A549 (cell line): ENCODE measurements at regions not wholly inside any gene's neighbourhood (a gene's known extent, or its start where the extent isn't known, plus 50 kb on each side); places are given as distances from the start of the nearest gene placed in this dataset.
A peak's percentile ranks its signal among the peaks of the same experiment; 100 is the strongest.

Source experiments
- ATAC-seq, 2 experiments: fragments of 200-7000 bp in 1 of 2; fragments of >200 bp in 1 of 2; cut with Nextera tagmentation in 1 of 2; cut with Tn5 transposase in 1 of 2; 3 replicates each; pipeline versions ENCODE4 v1.8.0 to v1.9.1; 2018 to 2020; ENCODE audit warnings: mild to moderate bottlenecking in 1 of 2, moderate library complexity in 1 of 2
- CTCF ChIA-PET: fragments of 300-600 bp; sonication (Branson Sonifier 250); formaldehyde crosslinking; extraction: SDS; loops from one replicate; lab custom pipeline; 2021; ENCODE audit warnings: antibody characterized with exemption, inconsistent platforms; lab: Yijun Ruan, JAX
- POLR2A ChIA-PET: fragments of 350-600 bp; formaldehyde crosslinking; extraction: SDS; loops from one replicate; lab custom pipeline; 2021; ENCODE audit warnings: antibody characterized with exemption, inconsistent platforms; lab: Yijun Ruan, JAX
- DNase-seq, 2 experiments: peaks; one replicate each; pipeline versions ENCODE4 v3.0.0 to v3.0.0-alpha.2; 2011 to 2016; ENCODE audit warnings: low read depth in 1 of 2, low spot score in 1 of 2
- FAIRE-seq: peaks from 2 replicates; lab custom pipeline; 2011; peaks lifted over from hg19 to GRCh38; lab: Jason Lieb, UNC
- H3K27ac ChIP-seq, 2 experiments: fragments of >200 bp; sonication (Bioruptor Twin); formaldehyde crosslinking; 3 replicates each; pipeline ENCODE4 v1.5.1; 2016 to 2017
- H3K4me1 ChIP-seq: fragments of >200 bp; sonication (Bioruptor Twin); formaldehyde crosslinking; 3 replicates; pipeline ENCODE4 v1.6.1; 2016
- H3K4me2 ChIP-seq: fragments of >200 bp; sonication (Bioruptor Twin); formaldehyde crosslinking; 3 replicates; pipeline ENCODE4 v1.6.1; 2016
- H3K4me3 ChIP-seq: fragments of >200 bp; sonication (Bioruptor Twin); formaldehyde crosslinking; 3 replicates; pipeline ENCODE4 v1.5.1; 2016
- H3K9me3 ChIP-seq: fragments of >200 bp; sonication (Bioruptor Twin); formaldehyde crosslinking; 3 replicates; pipeline ENCODE4 v1.6.1; 2016
- ATOH8 ChIP-seq: fragments of 250-450 bp; sonication (Bioruptor Pico); IDR thresholded peaks from 2 replicates; pipeline ENCODE4 v1.5.0; 2020; ENCODE audit warnings: low read depth, mild to moderate bottlenecking, moderate library complexity
- BCL3 ChIP-seq: fragments of >200 bp; sonication (Bioruptor Twin); formaldehyde crosslinking; IDR thresholded peaks from 3 replicates; pipeline ENCODE4 v1.6.1; 2016
- BHLHE40 ChIP-seq: IDR thresholded peaks from 2 replicates; pipeline ENCODE4 v1.6.1; 2012; ENCODE audit warnings: low read depth, low read length, inconsistent platforms
- CBX2 ChIP-seq: fragments of 200-600 bp; sonication (generic); IDR thresholded peaks from 2 replicates; pipeline ENCODE4 v1.6.1; 2016; ENCODE audit warnings: low read depth, mild to moderate bottlenecking, borderline replicate concordance
- CBX8 ChIP-seq: fragments of 200-600 bp; sonication (generic); IDR thresholded peaks from 2 replicates; pipeline ENCODE4 v1.6.1; 2016
- CEBPB ChIP-seq, 2 experiments: fragments of >200 bp in 1 of 2; sonication (Bioruptor Twin) in 1 of 2; formaldehyde crosslinking in 1 of 2; IDR thresholded peaks; 2 replicates each; pipeline ENCODE4 v1.6.1; 2012 to 2016
- CHD2 ChIP-seq: fragments of 150-350 bp; IDR thresholded peaks from 2 replicates; pipeline ENCODE4 v1.6.1; 2014; ENCODE audit warnings: low read length; ENCODE audit not compliant: partially characterized antibody
- E2F6 ChIP-seq: IDR thresholded peaks from 2 replicates; pipeline ENCODE4 v1.6.1; 2012; ENCODE audit warnings: low read depth, borderline replicate concordance
- FOSL2 ChIP-seq, 2 experiments: fragments of 450-650 bp in 1 of 2; fragments of >200 bp in 1 of 2; sonication (Bioruptor Twin) in 1 of 2; formaldehyde crosslinking; IDR thresholded peaks; 2 replicates each; pipeline versions ENCODE4 v1.5.0 to v1.6.1; 2016 to 2020; ENCODE audit warnings: mild to moderate bottlenecking in 1 of 2, moderate library complexity in 1 of 2
- GATA3 ChIP-seq: IDR thresholded peaks from 2 replicates; pipeline ENCODE4 v1.6.1; 2012; ENCODE audit warnings: borderline replicate concordance
- HDAC2 ChIP-seq: fragments of 200-600 bp; sonication (generic); IDR thresholded peaks from 2 replicates; pipeline ENCODE4 v1.6.1; 2016
- HEYL ChIP-seq: fragments of 250-450 bp; sonication (Bioruptor Pico); IDR thresholded peaks from 2 replicates; pipeline ENCODE4 v1.8.0; 2021; ENCODE audit warnings: mild to moderate bottlenecking, moderate library complexity
- HOXA7 ChIP-seq: fragments of 250-450 bp; sonication (Bioruptor Pico); IDR thresholded peaks from 2 replicates; pipeline ENCODE4 v1.5.0; 2020; ENCODE audit warnings: mild to moderate bottlenecking, moderate library complexity
- JUN ChIP-seq, 2 experiments: fragments of >200 bp; sonication (Bioruptor Twin); formaldehyde crosslinking; IDR thresholded peaks; 2 replicates in 1 of 2; 3 replicates in 1 of 2; pipeline ENCODE4 v1.6.1; 2016 to 2017
- KDM1A ChIP-seq: fragments of 200-600 bp; sonication (generic); IDR thresholded peaks from 2 replicates; pipeline ENCODE4 v1.6.1; 2016; ENCODE audit warnings: low read depth, mild to moderate bottlenecking
- MAX ChIP-seq: IDR thresholded peaks from 2 replicates; pipeline ENCODE4 v1.6.1; 2012
- NFE2L2 ChIP-seq: fragments of 150-350 bp; conservative IDR thresholded peaks from 2 replicates; pipeline ENCODE4 v1.6.1; 2014; ENCODE audit warnings: low read length
- NPAS2 ChIP-seq: fragments of 250-450 bp; sonication (Bioruptor Pico); IDR thresholded peaks from 2 replicates; pipeline ENCODE4 v1.8.0; 2022; ENCODE audit warnings: mild to moderate bottlenecking, moderate library complexity, borderline replicate concordance
- PBX3 ChIP-seq: IDR thresholded peaks from 2 replicates; pipeline ENCODE4 v1.6.1; 2012
- PHF8 ChIP-seq: fragments of 200-600 bp; sonication (generic); IDR thresholded peaks from 2 replicates; pipeline ENCODE4 v1.6.1; 2016; ENCODE audit warnings: low read depth, mild to moderate bottlenecking, antibody characterized with exemption, moderate library complexity, borderline replicate concordance
- POLR2A ChIP-seq: IDR thresholded peaks from 2 replicates; pipeline ENCODE4 v1.6.1; 2012; ENCODE audit warnings: mild to moderate bottlenecking, low read length
- RCOR1 ChIP-seq: fragments of 150-350 bp; IDR thresholded peaks from 2 replicates; pipeline ENCODE4 v1.6.1; 2014; ENCODE audit warnings: antibody characterized with exemption, low read length, low read depth
- SMC3 ChIP-seq: fragments of >200 bp; sonication (Bioruptor Twin); formaldehyde crosslinking; IDR thresholded peaks from 3 replicates; pipeline ENCODE4 v1.6.1; 2018; ENCODE audit warnings: inconsistent platforms
- TP53 ChIP-seq: fragments of 250-450 bp; sonication (Bioruptor Pico); IDR thresholded peaks from 2 replicates; pipeline ENCODE4 v1.5.0; 2021; ENCODE audit warnings: mild to moderate bottlenecking, moderate library complexity
- ZC3H11A ChIP-seq: fragments of 450-650 bp; IDR thresholded peaks from 2 replicates; pipeline ENCODE4 v1.6.1; 2014; ENCODE audit warnings: antibody characterized with exemption, mild to moderate bottlenecking
- ZSCAN20 ChIP-seq: fragments of 250-450 bp; sonication (Bioruptor Pico); IDR thresholded peaks from 2 replicates; pipeline ENCODE4 v1.8.0; 2022; ENCODE audit warnings: mild to moderate bottlenecking, moderate library complexity
- WGBS: methylation state at CpG from one replicate; pipeline ENCODE4 v1.1.6; 2017; ENCODE audit errors: missing lambda C conversion rate; 5-methylcytosine and 5-hydroxymethylcytosine counted together

GRCh38 chr4:114264452-114264851, 285.0 kb upstream of the ARSJ start:
- CTCF ChIA-PET, result no interaction called here
- FAIRE-seq (no peak), ATAC-seq (no peak), DNase-seq (no peak)
- WGBS, result 40% methylated on average over 1 of the region's 1 CpG
- H3K27ac ChIP-seq, result no peak overlapping the region
- POLR2A ChIA-PET, result no interaction called here
- no peak overlapping the region for H3K4me3 ChIP-seq
- H3K4me1 ChIP-seq, result peaks cover 20% of the 10 kb centered on the region; the same call in 2 of the 3 replicates
- H3K4me2 ChIP-seq, result peak overlapping the region; percentile 32; the same call in 2 of the 3 replicates
- H3K9me3 ChIP-seq, result no peaks in the 10 kb centered on the region
- no peak for TF ChIP-seq FOSL2 (IDR thresholded peaks at IDR 0.05)
- TF ChIP-seq FOSL2 (CRISPR knock-in tag; IDR thresholded peaks at IDR 0.05), result no peak
- no peak for TF ChIP-seq ZC3H11A
- no peak for TF ChIP-seq BCL3
- TF ChIP-seq POLR2A, result no peak
- TF ChIP-seq ATOH8 (CRISPR knock-in tag), result no peak
- no peak for TF ChIP-seq GATA3
- TF ChIP-seq MAX, result no peak
- TF ChIP-seq E2F6, result no peak
- no peak for TF ChIP-seq HEYL (CRISPR knock-in tag)
- no peak for TF ChIP-seq RCOR1
- no peak for TF ChIP-seq NPAS2 (CRISPR knock-in tag)
- TF ChIP-seq HDAC2, result no peak
- TF ChIP-seq CBX8, result no peak
- no peak for TF ChIP-seq PHF8
- TF ChIP-seq PBX3, result no peak

GRCh38 chr4:114264877-114265291, 285.4 kb upstream of the ARSJ start:
- ChIA-PET CTCF (no interaction called here), POLR2A (no interaction called here)
- Histone ChIP-seq H3K4me1 (peaks cover 20% of the 10 kb centered on the region; the same call in 2 of the 3 replicates), H3K4me2 (peak overlapping the region; percentile 32; the same call in 2 of the 3 replicates), H3K4me3 (no peak overlapping the region), H3K9me3 (no peaks in the 10 kb centered on the region), H3K27ac (no peak overlapping the region)
- TF ChIP-seq BHLHE40 (no peak), CBX2 (no peak), SMC3 (no peak), JUN (IDR thresholded peaks at IDR 0.05) (no peak), ZC3H11A (no peak), CEBPB (IDR thresholded peaks at IDR 0.05) (no peak), CBX8 (no peak), HOXA7 (CRISPR knock-in tag) (no peak), ZSCAN20 (no peak), NFE2L2 (no peak), NPAS2 (CRISPR knock-in tag) (no peak), POLR2A (no peak), HEYL (CRISPR knock-in tag) (no peak), TP53 (no peak), KDM1A (no peak), CHD2 (no peak)
- FAIRE-seq (no peak), DNase-seq (no peak), ATAC-seq (no peak)
- 0% methylated on average over 1 of the region's 1 CpG for WGBS
